SU-DHL-6 (cell line): ENCODE measurements at regions not wholly inside any gene's neighbourhood (a gene's known extent, or its start where the extent isn't known, plus 50 kb on each side); places are given as distances from the start of the nearest gene placed in this dataset.

Source experiments
- H2AFZ ChIP-seq: fragments of 200-600 bp; sonication (generic); 2 replicates; pipeline ENCODE4 v1.6.1; 2014; ENCODE audit warnings: low read depth, mild to moderate bottlenecking, moderate library complexity, mixed read lengths, antibody characterized with exemption, low read length; ENCODE audit not compliant: severe bottlenecking
- H3F3A ChIP-seq: fragments of 200-600 bp; shearing (Covaris generic); 2 replicates; pipeline ENCODE4 v1.6.0; 2016; ENCODE audit warnings: antibody characterized with exemption, mild to moderate bottlenecking; ENCODE audit not compliant: insufficient read depth
- H3K27ac ChIP-seq: fragments of 200-600 bp; sonication (generic); 2 replicates; pipeline ENCODE4 v1.5.1; 2016; ENCODE audit warnings: low read depth, mild to moderate bottlenecking, low read length, moderate library complexity, mixed read lengths
- H3K27me3 ChIP-seq: fragments of 200-600 bp; sonication (generic), shearing (Covaris generic); 2 replicates; pipeline ENCODE4 v1.6.0; 2014; ENCODE audit warnings: mild to moderate bottlenecking, low read length
- H3K36me3 ChIP-seq: fragments of 200-600 bp; sonication (generic); 2 replicates; pipeline ENCODE4 v1.6.1; 2014; ENCODE audit warnings: mild to moderate bottlenecking, low read length, mixed read lengths
- H3K4me2 ChIP-seq: fragments of 300-600, 200-600 bp; shearing (Covaris generic), sonication (generic); 2 replicates; pipeline ENCODE4 v1.6.0; 2014; ENCODE audit warnings: low read length, low read depth, mild to moderate bottlenecking; ENCODE audit not compliant: poor library complexity, severe bottlenecking
- H3K4me3 ChIP-seq: fragments of 200-600 bp; sonication (generic); 2 replicates; pipeline ENCODE4 v1.5.1; 2014; ENCODE audit warnings: antibody characterized with exemption, low read length, mild to moderate bottlenecking, mixed read lengths; ENCODE audit not compliant: insufficient read depth, poor library complexity, severe bottlenecking
- H3K79me2 ChIP-seq: fragments of 200-600 bp; sonication (generic); 2 replicates; pipeline ENCODE4 v1.6.1; 2014; ENCODE audit warnings: mild to moderate bottlenecking, low read length, moderate library complexity; ENCODE audit not compliant: insufficient read depth
- H3K9ac ChIP-seq: fragments of 200-600 bp; sonication (generic); 2 replicates; pipeline ENCODE4 v1.7.0; 2014; ENCODE audit warnings: mild to moderate bottlenecking, low read length
- H3K9me2 ChIP-seq: fragments of 200-600 bp; sonication (generic); replicated peaks from 2 replicates; pipeline ENCODE4 v1.6.1; 2014; ENCODE audit warnings: low read length; ENCODE audit not compliant: insufficient read depth
- H3K9me3 ChIP-seq: fragments of 200-600 bp; sonication (generic); 2 replicates; pipeline ENCODE4 v1.6.1; 2014; ENCODE audit warnings: low read length, mixed read lengths; ENCODE audit not compliant: insufficient read depth
- H4K20me1 ChIP-seq: fragments of 200-600 bp; sonication (generic); 2 replicates; pipeline ENCODE4 v1.6.1; 2014; ENCODE audit warnings: low read depth, mild to moderate bottlenecking, antibody characterized with exemption, low read length, moderate library complexity, mixed read lengths
- EZH2phosphoT487 ChIP-seq: fragments of 200-600 bp; sonication (generic), shearing (Covaris generic); conservative IDR thresholded peaks from 2 replicates; pipeline ENCODE4 v1.6.1; 2018; ENCODE audit warnings: mild to moderate bottlenecking, antibody characterized with exemption, low read length, moderate library complexity, mixed read lengths
- TF ChIP-seq, protein P1 (sequence below): fragments of 200-600 bp; sonication (generic); IDR thresholded peaks from one replicate; pipeline ENCODE4 v1.5.1; 2017; ENCODE audit warnings: antibody characterized with exemption, mild to moderate bottlenecking, low read length, moderate library complexity; ENCODE audit not compliant: insufficient read depth, poor library complexity, severe bottlenecking

DNA sequence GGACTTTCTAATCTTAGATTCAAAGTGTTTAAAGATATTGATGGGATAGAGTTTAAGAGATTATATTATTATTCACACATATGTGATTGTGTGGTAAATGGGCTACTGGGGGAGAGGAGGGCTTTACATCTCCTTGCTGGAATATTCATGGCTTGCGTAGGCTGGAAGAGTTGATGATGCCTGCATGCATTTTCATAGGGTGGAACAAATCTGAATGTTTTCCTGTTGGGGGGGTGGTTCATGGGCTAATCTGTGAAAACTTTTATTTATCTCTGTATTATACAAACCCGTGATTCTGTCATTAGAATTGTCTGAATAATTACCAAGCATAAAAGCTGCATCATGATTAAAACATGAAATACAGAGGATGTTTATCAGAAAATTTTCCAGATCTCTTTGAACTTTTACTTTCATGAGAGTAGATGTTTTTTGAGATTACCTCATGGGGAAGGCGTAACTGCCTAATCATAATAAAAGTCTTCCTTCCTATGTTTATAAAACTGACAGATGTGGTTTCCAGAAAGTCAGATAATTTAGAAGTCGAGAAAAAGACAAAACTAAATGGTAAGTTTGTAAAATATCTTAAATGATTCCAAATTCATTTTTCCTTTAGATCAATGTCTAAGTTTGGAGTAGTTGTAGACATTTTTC, 1185.4 kb upstream of the SEMA6A start:
- H2AFZ ChIP-seq: no peak overlapping the region
- no peak for TF ChIP-seq EZH2phosphoT487
- TF ChIP-seq, protein P1, sequence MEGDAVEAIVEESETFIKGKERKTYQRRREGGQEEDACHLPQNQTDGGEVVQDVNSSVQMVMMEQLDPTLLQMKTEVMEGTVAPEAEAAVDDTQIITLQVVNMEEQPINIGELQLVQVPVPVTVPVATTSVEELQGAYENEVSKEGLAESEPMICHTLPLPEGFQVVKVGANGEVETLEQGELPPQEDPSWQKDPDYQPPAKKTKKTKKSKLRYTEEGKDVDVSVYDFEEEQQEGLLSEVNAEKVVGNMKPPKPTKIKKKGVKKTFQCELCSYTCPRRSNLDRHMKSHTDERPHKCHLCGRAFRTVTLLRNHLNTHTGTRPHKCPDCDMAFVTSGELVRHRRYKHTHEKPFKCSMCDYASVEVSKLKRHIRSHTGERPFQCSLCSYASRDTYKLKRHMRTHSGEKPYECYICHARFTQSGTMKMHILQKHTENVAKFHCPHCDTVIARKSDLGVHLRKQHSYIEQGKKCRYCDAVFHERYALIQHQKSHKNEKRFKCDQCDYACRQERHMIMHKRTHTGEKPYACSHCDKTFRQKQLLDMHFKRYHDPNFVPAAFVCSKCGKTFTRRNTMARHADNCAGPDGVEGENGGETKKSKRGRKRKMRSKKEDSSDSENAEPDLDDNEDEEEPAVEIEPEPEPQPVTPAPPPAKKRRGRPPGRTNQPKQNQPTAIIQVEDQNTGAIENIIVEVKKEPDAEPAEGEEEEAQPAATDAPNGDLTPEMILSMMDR: no peak
- no peak overlapping the region for H3K4me3 ChIP-seq
- no peaks in the 10 kb centered on the region for H4K20me1 ChIP-seq
- no peaks in the 10 kb centered on the region for H3K9me3 ChIP-seq
- H3K9me2 ChIP-seq: no peaks in the 10 kb centered on the region
- H3K27ac ChIP-seq: no peak overlapping the region
- H3K36me3 ChIP-seq: no peaks in the 10 kb centered on the region
- no peaks in the 10 kb centered on the region for H3F3A ChIP-seq
- no peak overlapping the region for H3K9ac ChIP-seq
- H3K4me2 ChIP-seq: no peak overlapping the region
- H3K79me2 ChIP-seq: no peaks in the 10 kb centered on the region
- no peaks in the 10 kb centered on the region for H3K27me3 ChIP-seq

DNA sequence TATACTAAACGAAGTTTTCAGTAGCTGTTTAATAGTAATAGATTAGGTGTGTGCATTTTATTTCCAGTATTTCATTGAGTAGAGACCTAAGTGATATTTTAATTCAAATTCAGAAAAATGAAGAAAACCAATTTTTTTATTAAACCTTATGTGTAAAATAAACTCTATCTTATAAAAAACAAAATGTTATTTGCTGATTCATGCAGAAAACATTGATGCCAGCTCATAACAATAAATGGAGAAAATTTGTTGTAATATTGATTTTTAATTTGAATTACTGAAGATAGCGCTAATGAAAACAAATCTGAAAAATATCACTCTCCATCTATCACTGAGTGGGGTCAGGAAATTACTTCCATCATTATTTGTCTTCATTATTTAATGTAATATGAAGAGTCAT, 1177.8 kb upstream of the SEMA6A start:
- Histone ChIP-seq H3K36me3 (no peaks in the 10 kb centered on the region), H3K4me3 (no peak overlapping the region), H3K9me3 (no peaks in the 10 kb centered on the region), H3K9me2 (no peaks in the 10 kb centered on the region), H4K20me1 (no peaks in the 10 kb centered on the region), H3F3A (no peaks in the 10 kb centered on the region), H3K27me3 (no peaks in the 10 kb centered on the region), H3K4me2 (no peak overlapping the region), H3K9ac (no peak overlapping the region), H3K27ac (no peak overlapping the region), H2AFZ (no peak overlapping the region), H3K79me2 (no peaks in the 10 kb centered on the region)
- TF ChIP-seq, protein P1: no peak
- TF ChIP-seq EZH2phosphoT487: no peak

DNA sequence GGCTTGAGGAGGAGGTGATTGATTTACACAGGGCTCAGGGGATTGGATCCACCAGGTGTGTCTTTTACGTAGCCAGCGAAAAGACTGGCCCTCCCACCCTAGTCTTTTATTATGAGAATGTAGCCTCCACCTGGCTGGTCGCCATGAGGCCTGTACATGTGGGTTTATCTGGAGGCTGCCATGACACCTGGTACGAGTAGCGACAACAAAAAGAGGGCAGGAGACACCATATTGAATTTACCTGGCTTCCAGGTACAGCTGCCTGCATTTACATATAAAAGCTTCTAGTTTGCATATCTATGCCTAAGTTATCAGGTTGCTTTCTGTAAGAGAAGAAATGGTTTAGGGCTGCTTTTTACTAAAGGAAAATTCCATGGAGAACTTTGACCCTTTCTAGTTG, 1173.7 kb upstream of the SEMA6A start:
- Histone ChIP-seq H3K27ac (no peak overlapping the region), H3K9me3 (no peaks in the 10 kb centered on the region), H3K36me3 (no peaks in the 10 kb centered on the region), H3F3A (no peaks in the 10 kb centered on the region), H3K4me3 (no peak overlapping the region), H3K9me2 (no peaks in the 10 kb centered on the region), H3K79me2 (no peaks in the 10 kb centered on the region), H4K20me1 (no peaks in the 10 kb centered on the region), H3K27me3 (no peaks in the 10 kb centered on the region), H2AFZ (no peak overlapping the region), H3K4me2 (no peak overlapping the region), H3K9ac (no peak overlapping the region)
- TF ChIP-seq EZH2phosphoT487: no peak
- TF ChIP-seq, protein P1: no peak
